Liver (tissue), 7 donors: ENCODE measurements at regions not wholly inside any gene's neighbourhood (a gene's known extent, or its start where the extent isn't known, plus 50 kb on each side); places are given as distances from the start of the nearest gene placed in this dataset.

Experiments used
- DNase-seq: peaks from one replicate; pipeline ENCODE4 v3.0.0-alpha.2; 2017; ENCODE audit warnings: low spot score
- H3K27ac ChIP-seq, 2 donors: one replicate each; pipeline ENCODE4 v1.7.0; 2013; ENCODE audit warnings: inconsistent platforms in 2 of 2, low read length in 2 of 2, control low read depth in 1 of 2, low read depth in 1 of 2, mild to moderate bottlenecking in 1 of 2
- H3K27me3 ChIP-seq, 4 donors: one replicate each; pipeline versions ENCODE4 v1.6.1 to v1.7.0; 2013; ENCODE audit warnings: low read length in 3 of 4, inconsistent platforms in 1 of 4, mild to moderate bottlenecking in 1 of 4, moderate library complexity in 1 of 4; ENCODE audit not compliant: control insufficient read depth in 4 of 4, insufficient read depth in 4 of 4
- H3K36me3 ChIP-seq, 4 donors: one replicate each; pipeline versions ENCODE4 v1.6.1 to v1.7.0; 2013; ENCODE audit warnings: low read length in 3 of 4, mild to moderate bottlenecking in 3 of 4, low read depth in 1 of 4, moderate library complexity in 1 of 4; ENCODE audit not compliant: control insufficient read depth in 4 of 4, insufficient read depth in 3 of 4
- H3K4me1 ChIP-seq, 4 donors: one replicate each; pipeline versions ENCODE4 v1.6.1 to v1.7.0; 2013; ENCODE audit warnings: low read length in 3 of 4, mild to moderate bottlenecking in 3 of 4, moderate library complexity in 1 of 4; ENCODE audit not compliant: control insufficient read depth in 4 of 4, insufficient read depth in 4 of 4
- H3K4me3 ChIP-seq, 3 donors: one replicate each; pipeline versions ENCODE4 v1.6.1 to v1.7.0; 2013; ENCODE audit warnings: low read length in 3 of 3, control low read depth in 1 of 3, low read depth in 1 of 3, mild to moderate bottlenecking in 1 of 3
- H3K9ac ChIP-seq, 2 donors: one replicate each; pipeline ENCODE4 v1.7.0; 2013; ENCODE audit warnings: low read length in 2 of 2, mild to moderate bottlenecking in 2 of 2, moderate library complexity in 2 of 2, control low read depth in 1 of 2, low read depth in 1 of 2
- H3K9me3 ChIP-seq, 4 donors: one replicate each; pipeline versions ENCODE4 v1.6.1 to v1.7.0; 2013; ENCODE audit warnings: low read length in 3 of 4; ENCODE audit not compliant: control insufficient read depth in 4 of 4
- EGR1 ChIP-seq, 2 donors: IDR thresholded peaks; 2 replicates each; pipeline ENCODE4 v1.6.1; 2016 to 2018; ENCODE audit warnings: antibody characterized with exemption in 2 of 2, low read depth in 2 of 2
- FOXA1 ChIP-seq: IDR thresholded peaks from 2 replicates; pipeline ENCODE4 v1.6.1; 2016; ENCODE audit warnings: antibody characterized with exemption
- GABPA ChIP-seq, 2 donors: IDR thresholded peaks in 1 of 2; conservative IDR thresholded peaks in 1 of 2; 2 replicates each; pipeline ENCODE4 v1.6.1; 2016; ENCODE audit warnings: antibody characterized with exemption in 2 of 2, mild to moderate bottlenecking in 1 of 2, moderate library complexity in 1 of 2
- HNF4A ChIP-seq, 2 donors: conservative IDR thresholded peaks; 2 replicates each; pipeline ENCODE4 v1.6.1; 2016; ENCODE audit warnings: antibody characterized with exemption in 2 of 2, mild to moderate bottlenecking in 2 of 2
- HNF4G ChIP-seq: IDR thresholded peaks from 2 replicates; pipeline ENCODE4 v1.6.1; 2016; ENCODE audit warnings: antibody characterized with exemption
- JUND ChIP-seq, 2 donors: IDR thresholded peaks; 2 replicates each; pipeline ENCODE4 v1.6.1; 2016; ENCODE audit warnings: antibody characterized with exemption in 2 of 2
- NR2F2 ChIP-seq: IDR thresholded peaks from 2 replicates; pipeline ENCODE4 v1.6.1; 2016; ENCODE audit warnings: antibody characterized with exemption
- RAD21 ChIP-seq, 2 donors: IDR thresholded peaks; 2 replicates each; pipeline ENCODE4 v1.6.1; 2016; ENCODE audit warnings: antibody characterized with exemption in 2 of 2, mild to moderate bottlenecking in 2 of 2
- RXRA ChIP-seq, 2 donors: IDR thresholded peaks; 2 replicates each; pipeline ENCODE4 v1.6.1; 2017 to 2018; ENCODE audit warnings: antibody characterized with exemption in 2 of 2, mild to moderate bottlenecking in 1 of 2
- SP1 ChIP-seq: IDR thresholded peaks from 2 replicates; pipeline ENCODE4 v1.6.1; 2018; ENCODE audit warnings: antibody characterized with exemption, mild to moderate bottlenecking
- TAF1 ChIP-seq: conservative IDR thresholded peaks from 2 replicates; pipeline ENCODE4 v1.6.1; 2016; ENCODE audit warnings: antibody characterized with exemption, mild to moderate bottlenecking
- YY1 ChIP-seq: IDR thresholded peaks from 2 replicates; pipeline ENCODE4 v1.6.1; 2016; ENCODE audit warnings: antibody characterized with exemption, mild to moderate bottlenecking
- WGBS: extraction: QIAGEN DNeasy Blood & Tissue Kit; methylation state at CpG from one replicate; pipeline ENCODE4 v1.1.7; 2013; 5-methylcytosine and 5-hydroxymethylcytosine counted together
- TF ChIP-seq, protein P1 (sequence below): IDR thresholded peaks from 2 replicates; pipeline ENCODE4 v1.6.1; 2016; ENCODE audit warnings: antibody characterized with exemption
- TF ChIP-seq, protein P2 (sequence below): IDR thresholded peaks from 2 replicates; pipeline ENCODE4 v1.6.1; 2016; ENCODE audit warnings: antibody characterized with exemption
- TF ChIP-seq, protein P3 (sequence below): IDR thresholded peaks from 2 replicates; pipeline ENCODE4 v1.6.1; 2016; ENCODE audit warnings: antibody characterized with exemption
- donor health status: healthy.
- donor health status: healthy.
- donor health status: healthy.
- donor health status: healthy.

DNA sequence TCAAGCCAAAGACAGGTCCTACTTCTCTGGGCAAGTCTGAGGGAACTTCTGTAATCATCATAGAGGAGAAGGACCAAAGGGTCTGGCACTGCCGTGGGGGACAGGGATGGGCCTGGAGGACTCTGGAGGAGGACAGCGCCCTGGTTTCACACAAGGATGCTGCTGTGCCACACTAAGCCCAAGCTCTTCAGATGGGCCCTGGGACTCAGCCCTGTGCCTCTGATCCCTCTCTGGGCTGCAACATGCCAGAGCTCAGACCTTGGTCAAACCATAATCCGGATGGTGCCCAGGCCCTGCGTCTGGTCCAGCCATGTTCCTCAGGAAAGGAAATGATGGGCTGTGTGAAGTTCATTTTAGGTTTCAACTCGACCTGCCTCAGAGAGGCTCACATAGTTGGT is 222.0 kb upstream of the COPS8 start:
- H3K4me3 ChIP-seq: no peak overlapping the region
- 92% methylated on average over 5 of the region's 5 CpGs for WGBS
- DNase-seq: peak; percentile 30
- no peaks in the 10 kb centered on the region for H3K4me1 ChIP-seq
- TF ChIP-seq SP1 (no peak), JUND (IDR thresholded peaks at IDR 0.05) (no peak), HNF4G (no peak), NR2F2 (no peak), RXRA (IDR thresholded peaks at IDR 0.05) (no peak), EGR1 (IDR thresholded peaks at IDR 0.05; ENCODE audit: low read depth in 2 of 2) (no peak)
- TF ChIP-seq, protein P1, sequence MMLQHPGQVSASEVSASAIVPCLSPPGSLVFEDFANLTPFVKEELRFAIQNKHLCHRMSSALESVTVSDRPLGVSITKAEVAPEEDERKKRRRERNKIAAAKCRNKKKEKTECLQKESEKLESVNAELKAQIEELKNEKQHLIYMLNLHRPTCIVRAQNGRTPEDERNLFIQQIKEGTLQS: no peak
- TF ChIP-seq, protein P2, sequence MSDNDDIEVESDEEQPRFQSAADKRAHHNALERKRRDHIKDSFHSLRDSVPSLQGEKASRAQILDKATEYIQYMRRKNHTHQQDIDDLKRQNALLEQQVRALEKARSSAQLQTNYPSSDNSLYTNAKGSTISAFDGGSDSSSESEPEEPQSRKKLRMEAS: no peak
- TF ChIP-seq, protein P3, sequence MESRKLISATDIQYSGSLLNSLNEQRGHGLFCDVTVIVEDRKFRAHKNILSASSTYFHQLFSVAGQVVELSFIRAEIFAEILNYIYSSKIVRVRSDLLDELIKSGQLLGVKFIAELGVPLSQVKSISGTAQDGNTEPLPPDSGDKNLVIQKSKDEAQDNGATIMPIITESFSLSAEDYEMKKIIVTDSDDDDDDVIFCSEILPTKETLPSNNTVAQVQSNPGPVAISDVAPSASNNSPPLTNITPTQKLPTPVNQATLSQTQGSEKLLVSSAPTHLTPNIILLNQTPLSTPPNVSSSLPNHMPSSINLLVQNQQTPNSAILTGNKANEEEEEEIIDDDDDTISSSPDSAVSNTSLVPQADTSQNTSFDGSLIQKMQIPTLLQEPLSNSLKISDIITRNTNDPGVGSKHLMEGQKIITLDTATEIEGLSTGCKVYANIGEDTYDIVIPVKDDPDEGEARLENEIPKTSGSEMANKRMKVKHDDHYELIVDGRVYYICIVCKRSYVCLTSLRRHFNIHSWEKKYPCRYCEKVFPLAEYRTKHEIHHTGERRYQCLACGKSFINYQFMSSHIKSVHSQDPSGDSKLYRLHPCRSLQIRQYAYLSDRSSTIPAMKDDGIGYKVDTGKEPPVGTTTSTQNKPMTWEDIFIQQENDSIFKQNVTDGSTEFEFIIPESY: no peak
- no peak overlapping the region for H3K27ac ChIP-seq
- H3K9me3 ChIP-seq: no peaks in the 10 kb centered on the region
- no peaks in the 10 kb centered on the region for H3K36me3 ChIP-seq
- no peaks in the 10 kb centered on the region for H3K27me3 ChIP-seq
- H3K9ac ChIP-seq: no peak overlapping the region

DNA sequence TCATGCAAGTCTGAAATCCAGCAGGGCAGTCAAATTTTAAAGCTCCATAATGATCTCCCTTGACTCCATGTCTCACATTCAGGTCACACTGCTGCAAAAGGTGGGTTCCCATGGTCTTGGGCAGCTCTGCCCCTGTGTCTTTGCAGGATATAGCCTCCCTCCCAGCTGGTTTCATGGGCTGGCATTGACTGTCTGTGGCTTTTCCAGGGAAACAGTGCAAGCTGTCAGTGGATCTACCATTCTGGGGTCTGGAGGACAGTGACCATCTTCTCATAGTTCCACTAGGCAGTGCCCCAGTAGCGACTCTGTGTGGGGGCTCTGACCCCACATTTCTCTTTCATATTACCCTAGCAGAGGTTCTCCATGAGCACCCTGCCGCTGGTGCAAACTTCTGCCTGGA is 220.6 kb upstream of the COPS8 start:
- H3K27ac ChIP-seq: no peak overlapping the region
- no peak overlapping the region for H3K9ac ChIP-seq
- no peaks in the 10 kb centered on the region for H3K9me3 ChIP-seq
- no peak for TF ChIP-seq FOXA1
- TF ChIP-seq HNF4A (conservative IDR thresholded peaks at IDR 0.05): no peak
- TF ChIP-seq, protein P3: no peak
- no peak for TF ChIP-seq RXRA (IDR thresholded peaks at IDR 0.05)
- TF ChIP-seq, protein P1: no peak
- TF ChIP-seq EGR1 (IDR thresholded peaks at IDR 0.05; ENCODE audit: low read depth in 2 of 2): no peak
- TF ChIP-seq TAF1: no peak
- TF ChIP-seq NR2F2: no peak
- TF ChIP-seq RAD21 (IDR thresholded peaks at IDR 0.05): no peak
- TF ChIP-seq HNF4G: no peak
- no peak for TF ChIP-seq GABPA (IDR thresholded peaks at IDR 0.05 in 1 of 2, conservative IDR thresholded peaks at IDR 0.05 in 1 of 2)
- TF ChIP-seq YY1: no peak
- DNase-seq: no peak
- H3K4me1 ChIP-seq: no peaks in the 10 kb centered on the region
- H3K27me3 ChIP-seq: no peaks in the 10 kb centered on the region
- WGBS: 96% methylated on average over 2 of the region's 2 CpGs
- no peak overlapping the region for H3K4me3 ChIP-seq
- H3K36me3 ChIP-seq: no peaks in the 10 kb centered on the region
